Fibroblast of upper back skin (primary cell): ENCODE measurements at regions not wholly inside any gene's neighbourhood (a gene's known extent, or its start where the extent isn't known, plus 50 kb on each side); places are given as distances from the start of the nearest gene placed in this dataset.

ENCODE experiments used
- DNase-seq: peaks from one replicate; pipeline ENCODE4 v3.0.0-alpha.2; 2013

GRCh38 chr16:9308356-9308801 lies 216.9 kb downstream of the HAPSTR1 start:
- no peak for DNase-seq

- no peak for DNase-seq
These were observed 217.4 kb downstream of the HAPSTR1 start for GRCh38 chr16:9308850-9309249.

GRCh38 chr16:9309844-9310243 lies 218.4 kb downstream of the HAPSTR1 start:
- DNase-seq, result no peak

- DNase-seq, result no peak
These were observed 220.0 kb downstream of the HAPSTR1 start for GRCh38 chr16:9311303-9311954.

- DNase-seq, result no peak
These were observed 224.6 kb downstream of the HAPSTR1 start for GRCh38 chr16:9316008-9316407.

- no peak for DNase-seq
These were observed 225.2 kb downstream of the HAPSTR1 start for GRCh38 chr16:9316615-9317014.

- DNase-seq, result no peak
These were observed 227.3 kb downstream of the HAPSTR1 start for GRCh38 chr16:9318764-9319163.

GRCh38 chr16:9322769-9323168 lies 231.3 kb downstream of the HAPSTR1 start:
- DNase-seq, result no peak

- DNase-seq, result no peak
These were observed 231.7 kb downstream of the HAPSTR1 start for GRCh38 chr16:9323170-9323569.

- no peak for DNase-seq
These were observed 235.8 kb downstream of the HAPSTR1 start for GRCh38 chr16:9327253-9327652.

GRCh38 chr16:9328411-9328810 lies 237.0 kb downstream of the HAPSTR1 start:
- no peak for DNase-seq

- DNase-seq, result no peak
These were observed 238.7 kb downstream of the HAPSTR1 start for GRCh38 chr16:9330095-9330494.

- no peak for DNase-seq
These were observed 240.1 kb downstream of the HAPSTR1 start for GRCh38 chr16:9331503-9331902.

- DNase-seq, result no peak
These were observed 241.2 kb downstream of the HAPSTR1 start for GRCh38 chr16:9332574-9333148.

GRCh38 chr16:9333469-9333868 lies 242.0 kb downstream of the HAPSTR1 start:
- DNase-seq, result no peak

GRCh38 chr16:9334103-9334502 lies 242.7 kb downstream of the HAPSTR1 start:
- DNase-seq, result no peak

GRCh38 chr16:9337308-9338032 lies 246.0 kb downstream of the HAPSTR1 start:
- DNase-seq, result no peak

- DNase-seq, result no peak
These were observed 246.6 kb downstream of the HAPSTR1 start for GRCh38 chr16:9338068-9338467.

GRCh38 chr16:9338510-9338909 lies 247.1 kb downstream of the HAPSTR1 start:
- DNase-seq, result no peak

- no peak for DNase-seq
These were observed 249.2 kb downstream of the HAPSTR1 start for GRCh38 chr16:9340526-9341256.

- no peak for DNase-seq
These were observed 251.8 kb downstream of the HAPSTR1 start for GRCh38 chr16:9343276-9343675.

GRCh38 chr16:9344508-9344907 lies 253.1 kb downstream of the HAPSTR1 start:
- no peak for DNase-seq

GRCh38 chr16:9345046-9345445 lies 253.6 kb downstream of the HAPSTR1 start:
- no peak for DNase-seq

- no peak for DNase-seq
These were observed 254.4 kb downstream of the HAPSTR1 start for GRCh38 chr16:9345880-9346279.
